Kidney (tissue), 13 donors: ENCODE measurements at regions not wholly inside any gene's neighbourhood (a gene's known extent, or its start where the extent isn't known, plus 50 kb on each side); places are given as distances from the start of the nearest gene placed in this dataset.
A peak's percentile ranks its signal among the peaks of the same experiment; 100 is the strongest.

Experiments used
- DNase-seq, 5 donors: peaks; one replicate each; pipeline ENCODE4 v3.0.0-alpha.2; 2013 to 2020
- FAIRE-seq: peaks from 2 replicates; lab custom pipeline; 2012; peaks lifted over from hg19 to GRCh38; lab: Jason Lieb, UNC
- H3K27ac ChIP-seq, 2 donors: one replicate each; pipeline ENCODE4 v1.7.0; 2013; ENCODE audit warnings: low read depth in 2 of 2, low read length in 2 of 2, inconsistent platforms in 1 of 2
- H3K27me3 ChIP-seq: one replicate; pipeline ENCODE4 v1.7.1; 2013; ENCODE audit warnings: low read length, inconsistent platforms; ENCODE audit not compliant: control insufficient read depth, insufficient read depth
- H3K36me3 ChIP-seq, 3 donors: one replicate each; pipeline versions ENCODE4 v1.7.0 to v1.7.1; 2013; ENCODE audit warnings: low read length in 3 of 3, control low read depth in 1 of 3, inconsistent platforms in 1 of 3; ENCODE audit not compliant: insufficient read depth in 3 of 3, control insufficient read depth in 2 of 3
- H3K4me1 ChIP-seq, 3 donors: one replicate each; pipeline versions ENCODE4 v1.7.0 to v1.7.1; 2013; ENCODE audit warnings: low read length in 3 of 3, inconsistent platforms in 1 of 3, low read depth in 1 of 3; ENCODE audit not compliant: control insufficient read depth in 2 of 3, insufficient read depth in 2 of 3
- H3K4me3 ChIP-seq, 3 donors: one replicate each; pipeline versions ENCODE4 v1.7.0 to v1.8.1; 2013; ENCODE audit warnings: low read length in 3 of 3, control low read depth in 1 of 3, inconsistent platforms in 1 of 3
- H3K9ac ChIP-seq, 3 donors: one replicate each; pipeline versions ENCODE4 v1.7.0 to v1.7.1; 2013; ENCODE audit warnings: low read length in 3 of 3, control low read depth in 1 of 3, inconsistent platforms in 1 of 3
- H3K9me3 ChIP-seq, 3 donors: one replicate each; pipeline versions ENCODE4 v1.7.0 to v1.7.1; 2013; ENCODE audit warnings: low read length in 3 of 3, control low read depth in 1 of 3, inconsistent platforms in 1 of 3; ENCODE audit not compliant: control insufficient read depth in 2 of 3, insufficient read depth in 1 of 3
- CTCF ChIP-seq: IDR thresholded peaks from 3 replicates; pipeline ENCODE4 v1.5.1; 2012; ENCODE audit warnings: mild to moderate bottlenecking, moderate library complexity, borderline replicate concordance; ENCODE audit not compliant: insufficient read depth; ENCODE audit errors: extremely low read depth
- intact Hi-C: fragments of 100-400 bp; cut with DNase I; formaldehyde crosslinking; loops from one replicate; pipeline ENCODE4 v1.11.1; 2022
- donor health status: control.
- donor health status: control.
- donor health status: control.
- donor health status: control.
- donor health status: control.
- donor health status: DM: yes; HTN: yes; CAD: no.
- donor health status: Normal renal cell carcinoma (clear cell type).

- H3K36me3 ChIP-seq = no peaks in the 10 kb centered on the region
- H3K27ac ChIP-seq = no peak overlapping the region
- no peak for FAIRE-seq
- no peak for TF ChIP-seq CTCF
- no peaks in the 10 kb centered on the region for H3K9me3 ChIP-seq
- peak in 4 of 5 donors; percentile 45 to 72 (median 56) for DNase-seq
- no peaks in the 10 kb centered on the region for H3K27me3 ChIP-seq
- H3K4me3 ChIP-seq = no peak overlapping the region
- intact Hi-C loops = no loop called here
- peaks cover 0 to 10% (median 0%) of the 10 kb centered on the region in 3 donors for H3K4me1 ChIP-seq
- no peak overlapping the region for H3K9ac ChIP-seq
These were observed 312.5 kb downstream of the PSAT1 start for GRCh38 chr9:78609450-78609849.

- H3K4me1 ChIP-seq = peaks cover 0 to 4% (median 0%) of the 10 kb centered on the region in 3 donors
- H3K4me3 ChIP-seq = no peak overlapping the region
- no peak for TF ChIP-seq CTCF
- DNase-seq (no peak), FAIRE-seq (no peak)
- no peak overlapping the region for H3K27ac ChIP-seq
- no peaks in the 10 kb centered on the region for H3K36me3 ChIP-seq
- H3K9ac ChIP-seq = no peak overlapping the region
- H3K27me3 ChIP-seq = no peaks in the 10 kb centered on the region
- intact Hi-C loops = no loop called here
- H3K9me3 ChIP-seq = no peaks in the 10 kb centered on the region
These were observed 315.2 kb downstream of the PSAT1 start for GRCh38 chr9:78612091-78612490.

GRCh38 chr9:78613006-78613405 is 316.1 kb downstream of the PSAT1 start:
- Histone ChIP-seq H3K27ac (no peak overlapping the region), H3K4me3 (no peak overlapping the region), H3K36me3 (no peaks in the 10 kb centered on the region), H3K4me1 (peaks cover 0 to 4% (median 0%) of the 10 kb centered on the region in 3 donors), H3K9me3 (no peaks in the 10 kb centered on the region), H3K9ac (no peak overlapping the region), H3K27me3 (no peaks in the 10 kb centered on the region)
- intact Hi-C loops = no loop called here
- FAIRE-seq = no peak
- DNase-seq = no peak
- TF ChIP-seq CTCF = no peak

- Histone ChIP-seq H3K9me3 (no peaks in the 10 kb centered on the region), H3K27me3 (no peaks in the 10 kb centered on the region), H3K36me3 (no peaks in the 10 kb centered on the region), H3K27ac (no peak overlapping the region), H3K4me3 (no peak overlapping the region), H3K9ac (no peak overlapping the region), H3K4me1 (peaks cover 0 to 2% (median 0%) of the 10 kb centered on the region in 3 donors)
- intact Hi-C loops = no loop called here
- DNase-seq (no peak), FAIRE-seq (no peak)
- no peak for TF ChIP-seq CTCF
These were observed 318.0 kb downstream of the PSAT1 start for GRCh38 chr9:78614892-78615291.
